ENCODE measurements at regions not wholly inside any gene's neighbourhood (a gene's known extent, or its start where the extent isn't known, plus 50 kb on each side); places are given as distances from the start of the nearest gene placed in this dataset.

DNA sequence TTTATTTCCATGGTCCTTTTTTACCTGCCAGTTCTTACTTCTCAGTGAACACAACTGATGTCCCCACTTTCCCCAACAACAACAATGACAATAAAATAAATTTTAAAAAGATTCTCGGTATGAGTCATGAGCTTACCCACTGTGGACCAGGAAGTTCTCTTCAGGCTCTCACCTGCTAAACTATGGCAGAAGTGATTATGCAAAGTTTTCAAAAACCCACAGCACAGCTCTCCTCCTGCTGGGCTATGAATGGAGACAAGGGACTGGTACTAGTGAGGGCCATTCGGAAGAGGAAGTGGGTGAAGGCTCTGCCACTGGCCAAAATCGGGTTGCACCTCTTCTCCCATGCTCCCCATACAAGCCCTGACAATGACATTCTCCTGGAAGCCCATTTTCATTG lies 429.4 kb downstream of the PIK3R1 start:
- TF ChIP-seq PATZ1 (CRISPR knock-in tag; IDR thresholded peaks at IDR 0.05; ENCODE audit: borderline replicate concordance), result no peak
- no peak for TF ChIP-seq ZNF8 (CRISPR knock-in tag; IDR thresholded peaks at IDR 0.05)
- TF ChIP-seq ZFP30 (CRISPR knock-in tag; IDR thresholded peaks at IDR 0.05), result no peak
- no peak for TF ChIP-seq ZFP3 (CRISPR knock-in tag; IDR thresholded peaks at IDR 0.05)
- no peak for TF ChIP-seq PPARA (CRISPR knock-in tag; IDR thresholded peaks at IDR 0.05; ENCODE audit: borderline replicate concordance)
- TF ChIP-seq ARNTL (CRISPR knock-in tag; IDR thresholded peaks at IDR 0.05; ENCODE audit: borderline replicate concordance, low read depth), result no peak
- TF ChIP-seq POU6F1 (CRISPR knock-in tag; IDR thresholded peaks at IDR 0.05; ENCODE audit: borderline replicate concordance, low read depth), result no peak
- TF ChIP-seq SNAI2 (CRISPR knock-in tag; IDR thresholded peaks at IDR 0.05), result no peak
- no peak for TF ChIP-seq TOX (CRISPR knock-in tag; IDR thresholded peaks at IDR 0.05; ENCODE audit: borderline replicate concordance)
- TF ChIP-seq ISL1 (CRISPR knock-in tag; IDR thresholded peaks at IDR 0.05), result no peak
- TF ChIP-seq ZC3H10 (CRISPR knock-in tag; IDR thresholded peaks at IDR 0.05), result no peak
- TF ChIP-seq, protein P1, sequence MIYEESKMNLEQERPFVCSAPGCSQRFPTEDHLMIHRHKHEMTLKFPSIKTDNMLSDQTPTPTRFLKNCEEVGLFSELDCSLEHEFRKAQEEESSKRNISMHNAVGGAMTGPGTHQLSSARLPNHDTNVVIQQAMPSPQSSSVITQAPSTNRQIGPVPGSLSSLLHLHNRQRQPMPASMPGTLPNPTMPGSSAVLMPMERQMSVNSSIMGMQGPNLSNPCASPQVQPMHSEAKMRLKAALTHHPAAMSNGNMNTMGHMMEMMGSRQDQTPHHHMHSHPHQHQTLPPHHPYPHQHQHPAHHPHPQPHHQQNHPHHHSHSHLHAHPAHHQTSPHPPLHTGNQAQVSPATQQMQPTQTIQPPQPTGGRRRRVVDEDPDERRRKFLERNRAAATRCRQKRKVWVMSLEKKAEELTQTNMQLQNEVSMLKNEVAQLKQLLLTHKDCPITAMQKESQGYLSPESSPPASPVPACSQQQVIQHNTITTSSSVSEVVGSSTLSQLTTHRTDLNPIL (CRISPR knock-in tag; IDR thresholded peaks at IDR 0.05; ENCODE audit: low read depth), result no peak
- TF ChIP-seq, protein P2, sequence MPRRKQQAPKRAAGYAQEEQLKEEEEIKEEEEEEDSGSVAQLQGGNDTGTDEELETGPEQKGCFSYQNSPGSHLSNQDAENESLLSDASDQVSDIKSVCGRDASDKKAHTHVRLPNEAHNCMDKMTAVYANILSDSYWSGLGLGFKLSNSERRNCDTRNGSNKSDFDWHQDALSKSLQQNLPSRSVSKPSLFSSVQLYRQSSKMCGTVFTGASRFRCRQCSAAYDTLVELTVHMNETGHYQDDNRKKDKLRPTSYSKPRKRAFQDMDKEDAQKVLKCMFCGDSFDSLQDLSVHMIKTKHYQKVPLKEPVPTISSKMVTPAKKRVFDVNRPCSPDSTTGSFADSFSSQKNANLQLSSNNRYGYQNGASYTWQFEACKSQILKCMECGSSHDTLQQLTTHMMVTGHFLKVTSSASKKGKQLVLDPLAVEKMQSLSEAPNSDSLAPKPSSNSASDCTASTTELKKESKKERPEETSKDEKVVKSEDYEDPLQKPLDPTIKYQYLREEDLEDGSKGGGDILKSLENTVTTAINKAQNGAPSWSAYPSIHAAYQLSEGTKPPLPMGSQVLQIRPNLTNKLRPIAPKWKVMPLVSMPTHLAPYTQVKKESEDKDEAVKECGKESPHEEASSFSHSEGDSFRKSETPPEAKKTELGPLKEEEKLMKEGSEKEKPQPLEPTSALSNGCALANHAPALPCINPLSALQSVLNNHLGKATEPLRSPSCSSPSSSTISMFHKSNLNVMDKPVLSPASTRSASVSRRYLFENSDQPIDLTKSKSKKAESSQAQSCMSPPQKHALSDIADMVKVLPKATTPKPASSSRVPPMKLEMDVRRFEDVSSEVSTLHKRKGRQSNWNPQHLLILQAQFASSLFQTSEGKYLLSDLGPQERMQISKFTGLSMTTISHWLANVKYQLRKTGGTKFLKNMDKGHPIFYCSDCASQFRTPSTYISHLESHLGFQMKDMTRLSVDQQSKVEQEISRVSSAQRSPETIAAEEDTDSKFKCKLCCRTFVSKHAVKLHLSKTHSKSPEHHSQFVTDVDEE (CRISPR knock-in tag; IDR thresholded peaks at IDR 0.05), result no peak
- no peak for TF ChIP-seq TCF4 (CRISPR knock-in tag; IDR thresholded peaks at IDR 0.05; ENCODE audit: borderline replicate concordance)
- ATAC-seq, result no peak

- TF ChIP-seq POU6F1 (CRISPR knock-in tag; IDR thresholded peaks at IDR 0.05; ENCODE audit: borderline replicate concordance, low read depth) (no peak), GLIS3 (CRISPR knock-in tag; IDR thresholded peaks at IDR 0.05) (no peak), ZC3H10 (CRISPR knock-in tag; IDR thresholded peaks at IDR 0.05) (no peak), ARNTL (CRISPR knock-in tag; IDR thresholded peaks at IDR 0.05; ENCODE audit: borderline replicate concordance, low read depth) (no peak), ESRRG (CRISPR knock-in tag; IDR thresholded peaks at IDR 0.05) (no peak), ZNF565 (CRISPR knock-in tag; conservative IDR thresholded peaks at IDR 0.05; ENCODE audit: low read depth) (no peak), RARB (CRISPR knock-in tag; IDR thresholded peaks at IDR 0.05) (no peak), ZNF70 (CRISPR knock-in tag; IDR thresholded peaks at IDR 0.05) (no peak), OSR1 (CRISPR knock-in tag; IDR thresholded peaks at IDR 0.05) (no peak), ZFP30 (CRISPR knock-in tag; IDR thresholded peaks at IDR 0.05) (no peak)
- no peak for ATAC-seq
These were observed 430.6 kb downstream of the PIK3R1 start for GRCh38 chr5:68646144-68646543.

DNA sequence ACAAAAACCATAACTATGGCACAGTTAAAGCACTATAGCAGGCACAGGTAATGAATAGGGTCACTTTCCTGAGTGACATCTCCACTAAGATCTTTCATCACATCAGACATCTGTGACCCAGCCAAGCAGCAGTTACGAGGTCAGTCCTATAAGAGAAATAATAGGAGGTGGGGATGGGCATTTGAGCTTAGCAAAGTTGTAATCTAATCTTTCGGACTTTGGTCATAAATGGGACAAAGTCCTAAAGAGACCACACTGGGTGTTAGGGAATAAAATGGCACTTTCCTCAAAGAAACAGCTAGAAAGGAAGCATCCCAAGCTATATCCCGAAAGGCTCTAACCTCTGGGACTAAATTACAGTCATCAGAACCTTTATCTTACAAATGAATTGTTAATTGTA lies 432.2 kb downstream of the PIK3R1 start:
- no peak for TF ChIP-seq PPARA (CRISPR knock-in tag; IDR thresholded peaks at IDR 0.05; ENCODE audit: borderline replicate concordance)
- no peak for TF ChIP-seq ESRRG (CRISPR knock-in tag; IDR thresholded peaks at IDR 0.05)
- no peak for TF ChIP-seq ZNF565 (CRISPR knock-in tag; conservative IDR thresholded peaks at IDR 0.05; ENCODE audit: low read depth)
- no peak for TF ChIP-seq SNAI2 (CRISPR knock-in tag; IDR thresholded peaks at IDR 0.05)
- TF ChIP-seq TCF4 (CRISPR knock-in tag; IDR thresholded peaks at IDR 0.05; ENCODE audit: borderline replicate concordance), result no peak
- TF ChIP-seq TOX (CRISPR knock-in tag; IDR thresholded peaks at IDR 0.05; ENCODE audit: borderline replicate concordance), result no peak
- no peak for ATAC-seq

All from SK-N-SH treated with all-trans-retinoic acid at 6 μM for 48 hours (cell line).